Right lung (tissue), 2 donors: ENCODE measurements at regions not wholly inside any gene's neighbourhood (a gene's known extent, or its start where the extent isn't known, plus 50 kb on each side); places are given as distances from the start of the nearest gene placed in this dataset.
"Not testable (repeated sequence)": the region's sequence is repeated elsewhere in the genome, so short reads cannot be mapped to it uniquely, and the experiment has no call there.

Experiments used
- DNase-seq, 2 donors: peaks; one replicate each; pipeline ENCODE4 v3.0.0-alpha.2; 2013

DNA sequence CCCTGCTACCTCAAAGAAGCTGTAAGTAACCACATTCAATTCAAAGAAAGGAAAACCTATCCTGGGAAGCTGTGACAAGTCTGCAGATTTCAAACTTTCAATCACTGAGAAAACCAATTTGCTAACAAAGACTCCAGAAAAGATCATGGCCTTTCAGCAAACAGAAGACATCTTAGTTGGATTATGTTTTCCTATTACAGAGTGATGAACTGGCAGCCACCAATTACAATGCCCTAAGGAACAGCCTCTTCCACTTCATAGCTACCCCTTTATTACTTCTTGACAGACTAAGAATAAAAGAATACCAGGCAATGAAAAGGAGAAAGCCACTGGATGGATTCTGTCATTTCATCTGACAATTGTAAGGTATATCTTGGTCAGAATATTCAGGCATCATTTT, 128.2 kb upstream of the RASEF start:
- DNase-seq = no peak

- not testable (repeated sequence) for DNase-seq
These were observed 126.1 kb upstream of the RASEF start for GRCh38 chr9:83189026-83189425.

GRCh38 chr9:83188277-83188676, 125.3 kb upstream of the RASEF start:
- no peak for DNase-seq

GRCh38 chr9:83186155-83186737, 123.3 kb upstream of the RASEF start:
- DNase-seq = no peak

- no peak for DNase-seq
These were observed 122.7 kb upstream of the RASEF start for GRCh38 chr9:83185488-83186154.

- no peak for DNase-seq
These were observed 120.7 kb upstream of the RASEF start for GRCh38 chr9:83183621-83184020.

DNA sequence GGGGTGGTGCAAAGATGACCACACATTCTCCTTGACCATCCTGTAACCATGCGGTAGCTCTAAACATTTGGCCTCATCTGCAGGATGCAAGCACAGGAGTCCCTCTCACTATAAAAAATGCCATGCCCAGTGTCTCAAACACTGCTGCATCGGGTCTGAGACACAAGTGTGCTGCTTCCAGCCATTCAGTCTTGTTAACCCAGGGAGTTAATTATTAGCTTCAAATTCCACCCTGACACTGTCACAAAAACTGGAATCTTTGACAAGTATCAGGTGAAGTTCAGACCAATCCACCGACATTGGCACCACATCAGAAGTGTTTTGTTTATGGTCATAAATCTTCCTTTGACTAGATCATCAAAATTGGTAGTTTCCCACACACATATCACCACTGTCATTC, 119.1 kb upstream of the RASEF start:
- DNase-seq = no peak

DNA sequence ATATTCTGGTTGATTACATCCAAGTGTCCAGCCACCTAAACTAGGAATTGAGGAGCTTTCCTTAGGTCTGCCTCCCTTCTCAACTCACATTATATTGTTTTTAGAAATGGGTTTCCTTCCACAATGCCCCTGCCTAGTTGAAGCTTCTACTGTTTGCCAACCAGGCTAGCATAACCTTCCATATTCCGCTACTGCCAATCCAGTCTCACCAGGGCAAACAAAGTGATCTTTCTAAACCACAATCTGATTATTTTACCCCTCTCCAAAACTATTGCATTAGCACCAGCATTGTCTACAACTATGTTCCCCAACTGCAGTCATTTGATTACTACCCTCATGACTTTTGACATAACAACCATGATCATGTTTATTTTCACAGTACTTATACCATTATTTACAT, 115.8 kb upstream of the RASEF start:
- DNase-seq = no peak

DNA sequence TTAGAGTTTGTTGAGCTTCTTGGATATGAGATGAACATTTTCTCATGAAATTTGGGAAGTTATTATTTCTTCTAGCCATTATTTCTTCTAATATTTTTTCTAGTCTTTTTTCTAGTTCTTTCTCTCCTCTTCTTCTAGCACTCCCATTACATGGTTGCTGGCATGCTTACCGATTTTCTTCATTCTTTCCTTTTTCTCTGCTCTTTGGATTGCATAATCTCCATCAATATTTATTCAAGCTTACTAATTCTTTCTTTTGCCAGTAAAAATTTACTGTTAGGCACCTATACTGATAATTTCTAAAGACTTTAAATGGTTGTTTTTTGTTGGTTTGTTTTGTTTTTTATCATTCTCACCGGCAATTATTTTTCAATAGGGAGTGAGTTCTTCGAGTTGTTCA, 114.8 kb upstream of the RASEF start:
- DNase-seq = no peak

DNA sequence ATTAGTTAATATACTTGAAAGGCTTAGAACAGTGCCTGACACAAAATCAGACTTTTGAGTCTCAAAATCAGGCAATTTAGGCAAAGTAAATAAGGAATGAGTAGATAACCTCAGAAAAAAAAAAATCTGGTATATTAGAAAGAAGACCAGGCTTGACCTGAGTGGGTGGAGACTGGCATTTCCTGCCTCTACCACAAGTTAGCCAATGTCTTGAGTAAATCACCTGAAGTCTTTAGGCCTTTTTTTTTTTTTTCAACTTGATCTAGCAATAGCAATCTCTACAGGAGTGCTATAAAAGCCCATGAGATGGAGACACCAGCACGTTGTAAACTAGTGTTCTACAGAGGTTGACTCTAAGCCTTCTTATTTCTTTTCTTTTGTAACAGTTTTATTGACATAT, 104.2 kb upstream of the RASEF start:
- DNase-seq = no peak

GRCh38 chr9:83166372-83166771, 103.4 kb upstream of the RASEF start:
- DNase-seq = peak; percentile 54 to 60

DNA sequence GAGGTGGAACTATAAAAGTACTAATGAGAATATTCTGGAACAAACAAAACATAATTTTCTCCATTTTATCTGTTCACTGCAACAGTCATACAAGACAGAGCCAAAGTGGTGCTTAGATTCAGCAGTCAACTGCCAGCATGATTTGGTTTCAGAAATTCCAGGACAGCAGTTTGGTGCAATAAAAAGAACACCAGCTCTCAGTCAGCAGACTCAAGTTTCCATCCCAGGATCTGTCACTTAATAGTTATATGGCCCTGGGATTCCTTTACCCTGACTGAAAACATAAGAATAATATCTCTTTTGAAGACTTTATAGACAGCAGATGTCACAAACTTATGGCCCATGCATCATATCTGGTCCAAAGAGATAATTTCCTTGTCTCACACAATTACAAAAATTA, 92.8 kb upstream of the RASEF start:
- DNase-seq = no peak

DNA sequence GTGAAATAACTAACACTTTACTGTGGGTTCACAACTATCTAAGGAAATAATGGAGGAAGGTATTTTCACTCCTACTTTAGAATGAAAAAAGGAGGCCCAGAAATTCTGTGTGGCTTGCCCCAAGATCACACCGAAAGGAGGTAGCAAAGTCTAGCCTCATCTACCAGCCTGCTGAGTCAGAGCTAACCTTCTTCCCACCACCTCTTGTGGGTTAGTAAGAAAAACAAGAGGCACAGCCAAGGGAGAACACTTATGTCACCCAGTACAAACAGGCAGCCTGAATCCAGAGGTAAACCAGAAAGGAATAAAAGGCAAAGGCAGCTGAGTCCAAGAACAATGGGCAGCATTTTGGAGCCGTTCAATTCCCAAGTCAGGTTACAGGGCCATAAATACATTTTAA, 91.9 kb upstream of the RASEF start:
- DNase-seq = no peak

DNA sequence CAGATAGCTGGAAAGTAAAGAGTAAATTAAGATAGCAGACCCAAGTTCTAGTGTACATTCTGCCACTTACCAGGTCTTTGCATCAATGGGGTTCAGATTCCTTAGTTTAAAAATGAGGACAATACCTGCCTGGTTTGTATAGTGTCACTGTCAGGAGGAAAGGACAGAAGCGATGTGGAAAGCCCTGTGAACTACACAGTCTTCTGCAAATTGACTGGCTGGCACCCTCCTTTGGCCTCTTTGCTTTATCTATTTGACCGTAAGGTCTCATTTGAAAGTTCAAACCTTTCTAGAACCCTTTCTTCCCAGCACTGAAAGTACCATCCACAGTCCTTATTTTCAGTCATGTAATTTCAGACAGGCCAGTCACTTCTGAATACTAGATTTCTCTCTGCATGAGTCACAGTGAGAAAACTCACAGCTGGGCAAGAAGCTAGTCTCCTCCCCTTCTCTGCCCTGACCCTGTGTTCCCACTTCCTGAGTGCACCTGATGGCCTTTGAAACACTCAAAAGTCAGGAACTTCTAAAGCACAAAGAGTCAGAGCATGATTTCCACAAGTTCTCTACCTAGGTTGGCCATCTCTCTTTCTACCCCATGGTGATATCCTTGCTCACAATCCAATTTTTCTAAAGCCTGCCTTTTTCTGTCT, 91.3 kb upstream of the RASEF start:
- DNase-seq = no peak

DNA sequence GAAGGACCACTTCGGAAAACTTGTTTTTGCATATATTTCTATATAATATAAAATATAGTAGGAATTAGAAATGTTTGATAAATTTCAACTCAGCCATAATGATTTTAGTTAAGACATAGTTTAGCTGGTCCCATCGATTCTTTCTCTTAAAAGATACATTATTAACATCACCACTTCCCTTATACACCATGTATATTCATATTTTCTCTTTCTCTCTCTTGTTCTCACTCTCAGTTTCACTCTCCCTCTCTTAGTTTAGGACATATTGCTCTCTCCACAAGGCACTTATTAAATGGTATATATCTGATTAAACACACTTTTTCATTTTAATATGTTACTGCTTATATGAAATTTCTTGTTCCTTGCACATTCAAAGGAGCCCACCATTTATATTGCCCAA, 90.1 kb upstream of the RASEF start:
- DNase-seq = no peak

GRCh38 chr9:83151627-83152137, 88.7 kb upstream of the RASEF start:
- no peak for DNase-seq

- DNase-seq = no peak
These were observed 84.6 kb upstream of the RASEF start for GRCh38 chr9:83147315-83148149.

GRCh38 chr9:83146325-83146724, 83.4 kb upstream of the RASEF start:
- DNase-seq = no peak

DNA sequence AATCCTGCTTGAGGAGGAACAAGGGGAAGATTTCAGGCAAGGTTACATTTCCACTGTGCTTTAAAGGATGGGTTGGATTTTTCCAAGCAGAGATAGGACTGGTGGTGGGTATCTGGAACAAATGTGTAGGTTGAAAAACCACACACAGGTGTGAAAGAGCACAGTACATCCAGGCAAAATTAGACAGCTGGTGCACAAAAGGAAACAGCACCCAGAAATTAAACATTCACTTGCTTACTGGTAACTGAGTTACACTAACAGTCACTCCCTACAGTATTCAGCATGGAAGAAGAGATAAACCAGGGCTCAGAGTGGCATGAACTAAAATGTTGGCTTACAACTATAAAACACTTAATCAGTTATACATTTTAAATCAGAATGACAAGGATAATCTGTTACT, 81.5 kb upstream of the RASEF start:
- DNase-seq = no peak

- DNase-seq = no peak
These were observed 79.4 kb upstream of the RASEF start for GRCh38 chr9:83142389-83142788.

- no peak for DNase-seq
These were observed 78.9 kb upstream of the RASEF start for GRCh38 chr9:83141887-83142286.

GRCh38 chr9:83140061-83140460, 77.1 kb upstream of the RASEF start:
- DNase-seq = no peak
